Neuronal stem cell (in vitro differentiated cells): ENCODE measurements at regions not wholly inside any gene's neighbourhood (a gene's known extent, or its start where the extent isn't known, plus 50 kb on each side); places are given as distances from the start of the nearest gene placed in this dataset.

Experiments
- DNase-seq: peaks from one replicate; pipeline ENCODE4 v3.0.0-alpha.2; 2013; ENCODE audit warnings: low spot score
- H2AFZ ChIP-seq: one replicate; pipeline ENCODE4 v1.6.1; 2013; ENCODE audit warnings: mild to moderate bottlenecking, low read length, inconsistent platforms
- H2AK5ac ChIP-seq: 2 replicates; pipeline ENCODE4 v1.6.1; 2013; ENCODE audit warnings: low read depth, mild to moderate bottlenecking, inconsistent platforms, low read length, moderate library complexity, mixed read lengths
- H2BK120ac ChIP-seq: 2 replicates; pipeline ENCODE4 v1.6.1; 2013; ENCODE audit warnings: low read depth, mild to moderate bottlenecking, inconsistent platforms, low read length, moderate library complexity, mixed read lengths
- H2BK12ac ChIP-seq: one replicate; pipeline ENCODE4 v1.6.1; 2013; ENCODE audit warnings: low read length, inconsistent platforms
- H2BK15ac ChIP-seq: 2 replicates; pipeline ENCODE4 v1.6.1; 2013; ENCODE audit warnings: mild to moderate bottlenecking, low read length, inconsistent platforms, mixed read lengths
- H2BK5ac ChIP-seq: one replicate; pipeline ENCODE4 v1.6.1; 2013; ENCODE audit warnings: inconsistent platforms, mild to moderate bottlenecking, low read length, moderate library complexity
- H3K14ac ChIP-seq: one replicate; pipeline ENCODE4 v1.6.1; 2013; ENCODE audit warnings: low read length, inconsistent platforms
- H3K18ac ChIP-seq: 2 replicates; pipeline ENCODE4 v1.6.1; 2013; ENCODE audit warnings: low read length, inconsistent platforms
- H3K23ac ChIP-seq: 2 replicates; pipeline ENCODE4 v1.6.1; 2013; ENCODE audit warnings: low read depth, mild to moderate bottlenecking, mixed read lengths, low read length, inconsistent platforms; ENCODE audit not compliant: poor library complexity
- H3K27ac ChIP-seq: replicated peaks from 3 replicates; pipeline ENCODE4 v1.5.1; 2013; ENCODE audit warnings: low read length, inconsistent platforms
- H3K27me3 ChIP-seq, 3 experiments: 2 replicates each; pipeline ENCODE4 v1.6.1; 2013; ENCODE audit warnings: low read length in 3 of 3, mild to moderate bottlenecking in 2 of 3, inconsistent platforms in 1 of 3, low read depth in 1 of 3, mixed read lengths in 1 of 3, moderate library complexity in 1 of 3; ENCODE audit not compliant: control insufficient read depth in 3 of 3, insufficient read depth in 3 of 3
- H3K36me3 ChIP-seq, 2 donors: replicated peaks in 1 of 2; 2 replicates each; pipeline ENCODE4 v1.6.1; 2013; ENCODE audit warnings: low read length in 2 of 2; ENCODE audit not compliant: control insufficient read depth in 2 of 2, insufficient read depth in 2 of 2
- H3K4ac ChIP-seq: 2 replicates; pipeline ENCODE4 v1.6.1; 2013; ENCODE audit warnings: inconsistent platforms, mild to moderate bottlenecking, low read length, moderate library complexity
- H3K4me1 ChIP-seq, 2 donors: 1 replicate in 1 of 2; 2 replicates in 1 of 2; pipeline ENCODE4 v1.6.1; 2013; ENCODE audit warnings: low read length in 2 of 2, low read depth in 1 of 2; ENCODE audit not compliant: control insufficient read depth in 2 of 2, insufficient read depth in 1 of 2
- H3K4me2 ChIP-seq: one replicate; pipeline ENCODE4 v1.6.1; 2013; ENCODE audit warnings: mild to moderate bottlenecking, low read length, inconsistent platforms; ENCODE audit not compliant: insufficient read depth, poor library complexity, severe bottlenecking
- H3K4me3 ChIP-seq, 2 donors: 2 replicates each; pipeline ENCODE4 v1.5.1; 2013; ENCODE audit warnings: low read length in 2 of 2, mild to moderate bottlenecking in 2 of 2, inconsistent platforms in 1 of 2, moderate library complexity in 1 of 2
- H3K79me1 ChIP-seq: one replicate; pipeline ENCODE4 v1.6.1; 2013; ENCODE audit warnings: low read depth, mild to moderate bottlenecking, inconsistent platforms, low read length, moderate library complexity
- H3K9ac ChIP-seq: one replicate; pipeline ENCODE4 v1.6.1; 2013; ENCODE audit warnings: mild to moderate bottlenecking, low read depth, low read length, inconsistent platforms; ENCODE audit not compliant: poor library complexity
- H3K9me3 ChIP-seq, 2 donors: replicated peaks in 1 of 2; 2 replicates each; pipeline versions ENCODE3 to v1.6.1; 2013; ENCODE audit warnings: low read length in 2 of 2, mild to moderate bottlenecking in 2 of 2, inconsistent platforms in 1 of 2, low read depth in 1 of 2, mixed read lengths in 1 of 2, moderate library complexity in 1 of 2; ENCODE audit not compliant: control insufficient read depth in 2 of 2, insufficient read depth in 1 of 2
- H4K8ac ChIP-seq: one replicate; pipeline ENCODE4 v1.6.1; 2013; ENCODE audit warnings: low read depth, mild to moderate bottlenecking, inconsistent platforms, low read length, moderate library complexity
- H4K91ac ChIP-seq: one replicate; pipeline ENCODE4 v1.6.1; 2013; ENCODE audit warnings: low read length, low read depth, mild to moderate bottlenecking, inconsistent platforms; ENCODE audit not compliant: poor library complexity
- WGBS, 2 donors: extraction: QIAGEN DNeasy Blood & Tissue Kit; methylation state at CpG; one replicate each; pipeline ENCODE4 v1.1.7; 2013; ENCODE audit warnings: missing lambda C conversion rate in 2 of 2, mixed read lengths in 1 of 2; ENCODE audit not compliant: insufficient read length in 2 of 2, insufficient replicate concordance in 1 of 2; ENCODE audit errors: extremely low coverage in 2 of 2; 5-methylcytosine and 5-hydroxymethylcytosine counted together

DNA sequence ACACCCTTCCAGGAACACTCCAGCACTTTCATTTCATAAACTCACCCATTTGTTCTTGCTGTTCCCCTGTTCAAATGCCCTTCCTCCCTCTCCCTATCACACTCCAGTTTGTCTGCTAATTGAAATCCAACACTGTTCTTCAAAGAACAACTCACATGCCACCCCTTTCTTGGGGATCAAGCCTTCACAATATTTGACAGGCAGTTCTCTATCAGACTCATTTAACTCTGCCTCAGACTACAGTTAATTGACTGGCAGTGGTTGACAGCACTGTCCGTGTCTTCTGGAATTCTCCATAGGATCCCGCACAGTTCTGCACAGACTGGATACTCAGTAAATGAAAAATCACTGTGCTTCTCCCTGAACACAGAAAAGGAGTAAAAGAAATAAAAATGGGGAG, 87.8 kb downstream of the PMP22 start:
- no peaks in the 10 kb centered on the region for H3K36me3 ChIP-seq
- H4K91ac ChIP-seq: no peak overlapping the region
- no peak overlapping the region for H2BK120ac ChIP-seq
- no peak overlapping the region for H3K4me2 ChIP-seq
- no peaks in the 10 kb centered on the region for H3K9me3 ChIP-seq
- H2AK5ac ChIP-seq: no peak overlapping the region
- peaks cover 0 to 5% of the 10 kb centered on the region in 2 donors for H3K4me1 ChIP-seq
- no peak overlapping the region for H3K9ac ChIP-seq
- no peak overlapping the region for H2BK5ac ChIP-seq
- WGBS, 2 donors: no CpG with 5 or more reads among the region's 2 CpGs
- no peak overlapping the region for H4K8ac ChIP-seq
- H3K27ac ChIP-seq: no peak overlapping the region
- H2BK15ac ChIP-seq: no peak overlapping the region
- DNase-seq: no peak
- no peak overlapping the region for H3K14ac ChIP-seq
- H3K4me3 ChIP-seq: no peak overlapping the region
- H3K18ac ChIP-seq: no peak overlapping the region
- H3K79me1 ChIP-seq: no peaks in the 10 kb centered on the region
- no peak overlapping the region for H3K4ac ChIP-seq
- H2BK12ac ChIP-seq: no peak overlapping the region
- no peaks in the 10 kb centered on the region for H3K27me3 ChIP-seq
- H3K23ac ChIP-seq: no peak overlapping the region
- H2AFZ ChIP-seq: no peak overlapping the region

DNA sequence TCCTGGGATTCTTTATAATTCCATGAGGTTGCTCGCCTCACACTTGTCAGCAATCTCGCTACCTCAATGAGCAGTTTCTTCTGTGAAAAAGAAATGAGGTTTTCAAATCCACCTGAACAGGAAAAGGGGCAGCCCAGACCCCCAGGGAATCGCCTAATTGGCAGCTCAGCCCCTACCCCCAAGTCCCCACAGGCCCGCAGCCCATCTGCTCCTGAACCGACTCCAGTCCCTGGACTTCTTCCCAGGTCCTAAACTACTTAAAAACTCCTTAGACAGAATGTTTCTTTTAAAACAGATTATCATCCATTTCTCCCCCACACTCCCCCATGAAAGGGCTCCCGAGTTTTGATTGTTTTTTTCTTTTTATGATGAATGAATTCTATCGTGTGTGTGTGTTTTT, 89.8 kb downstream of the PMP22 start:
- no peak overlapping the region for H2AK5ac ChIP-seq
- H3K27me3 ChIP-seq: no peaks in the 10 kb centered on the region
- H3K4me1 ChIP-seq: peaks cover 0 to 5% of the 10 kb centered on the region in 2 donors
- no peak overlapping the region for H3K9ac ChIP-seq
- no peak overlapping the region for H2AFZ ChIP-seq
- no peak overlapping the region for H3K18ac ChIP-seq
- no peak overlapping the region for H2BK12ac ChIP-seq
- no peak overlapping the region for H2BK120ac ChIP-seq
- no peak overlapping the region for H2BK15ac ChIP-seq
- no peaks in the 10 kb centered on the region for H3K79me1 ChIP-seq
- no peak overlapping the region for H2BK5ac ChIP-seq
- no peak overlapping the region for H3K27ac ChIP-seq
- 100% methylated on average over 1 of the region's 7 CpGs; no CpG with 5 or more reads in 1 of the 2 donors for WGBS, 2 donors
- H3K36me3 ChIP-seq: no peaks in the 10 kb centered on the region
- no peak overlapping the region for H3K23ac ChIP-seq
- no peak overlapping the region for H4K8ac ChIP-seq
- H3K4me3 ChIP-seq: no peak overlapping the region
- H3K14ac ChIP-seq: no peak overlapping the region
- H3K9me3 ChIP-seq: no peaks in the 10 kb centered on the region
- H3K4ac ChIP-seq: no peak overlapping the region
- no peak overlapping the region for H4K91ac ChIP-seq
- H3K4me2 ChIP-seq: no peak overlapping the region
- no peak for DNase-seq

DNA sequence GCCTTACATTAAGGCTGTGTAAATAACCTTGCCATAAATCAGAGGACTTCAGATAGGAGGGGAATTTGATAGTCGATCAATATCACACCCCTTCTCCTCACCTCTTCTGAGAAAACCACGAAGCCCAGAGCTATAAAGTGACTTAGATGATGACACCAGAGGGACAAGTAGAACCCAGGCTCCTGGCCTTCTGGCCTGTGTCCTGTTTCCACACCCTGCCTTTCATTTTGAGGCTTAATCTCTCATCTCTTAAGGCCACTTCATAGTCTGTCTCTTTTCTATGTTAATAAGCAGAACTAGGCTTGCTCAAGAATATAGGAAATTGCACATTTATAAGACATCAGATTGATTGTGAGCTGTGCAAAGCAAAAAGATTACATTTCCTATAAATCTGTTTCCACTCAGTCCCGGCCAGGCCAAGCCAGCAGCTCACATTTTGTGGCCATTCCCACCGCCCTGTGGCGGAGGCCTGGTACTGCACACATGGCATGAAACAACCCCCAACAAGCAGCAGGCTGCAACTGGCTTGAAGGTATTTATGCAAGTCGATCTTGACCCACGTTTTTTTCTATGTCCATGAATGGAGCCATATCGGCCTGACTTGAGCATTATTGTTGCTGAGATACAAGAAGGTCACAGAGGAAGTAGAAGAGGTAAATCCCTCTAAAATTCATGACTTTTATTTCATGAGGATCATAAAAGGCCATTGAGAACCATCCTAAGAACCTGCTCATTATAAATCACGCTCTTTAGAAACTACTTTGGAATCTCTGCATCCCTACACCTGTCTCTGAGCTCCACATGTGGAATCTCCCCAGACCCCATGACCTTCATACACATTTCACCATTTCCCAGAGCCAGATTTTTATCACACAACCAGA, 93.7 kb downstream of the PMP22 start:
- Histone ChIP-seq H2BK15ac (no peak overlapping the region), H3K36me3 (no peaks in the 10 kb centered on the region), H2BK12ac (no peak overlapping the region), H3K4ac (no peak overlapping the region), H3K18ac (no peak overlapping the region), H4K91ac (no peak overlapping the region), H2AFZ (peak overlapping the region; percentile 81), H3K4me3 (no peak overlapping the region), H2BK5ac (no peak overlapping the region), H3K4me1 (no peaks in the 10 kb centered on the region), H3K23ac (no peak overlapping the region), H2BK120ac (no peak overlapping the region), H3K27ac (no peak overlapping the region), H3K4me2 (no peak overlapping the region), H2AK5ac (no peak overlapping the region), H3K79me1 (no peaks in the 10 kb centered on the region), H3K9me3 (no peaks in the 10 kb centered on the region), H4K8ac (no peak overlapping the region), H3K14ac (no peak overlapping the region), H3K9ac (no peak overlapping the region), H3K27me3 (no peaks in the 10 kb centered on the region)
- peak; percentile 54 for DNase-seq
- WGBS, 2 donors: no CpG with 5 or more reads among the region's 9 CpGs

DNA sequence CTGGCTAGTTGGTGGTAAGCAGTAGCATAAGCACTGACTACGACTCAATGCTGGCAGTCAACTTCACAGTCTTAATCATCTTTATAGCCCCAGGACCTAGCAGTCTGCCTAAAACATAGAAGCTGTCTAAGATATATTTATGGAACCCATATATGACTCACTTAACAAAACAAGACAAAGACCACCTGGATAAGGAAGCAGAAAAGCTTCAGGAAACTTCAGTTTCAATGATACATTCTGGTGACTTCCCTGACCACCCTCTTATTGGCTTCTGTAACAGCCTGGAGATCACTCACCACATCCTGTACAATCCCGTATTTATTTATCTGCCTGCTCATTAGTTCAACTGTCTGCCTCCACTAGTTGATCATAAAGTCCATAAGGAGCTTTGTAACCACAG, 95.5 kb downstream of the PMP22 start:
- Histone ChIP-seq H2AFZ (no peak overlapping the region), H2BK120ac (no peak overlapping the region), H3K79me1 (no peaks in the 10 kb centered on the region), H3K9ac (no peak overlapping the region), H2BK15ac (no peak overlapping the region), H4K91ac (no peak overlapping the region), H3K9me3 (no peaks in the 10 kb centered on the region), H4K8ac (no peak overlapping the region), H2BK5ac (no peak overlapping the region), H3K4me1 (no peaks in the 10 kb centered on the region), H3K36me3 (no peaks in the 10 kb centered on the region), H2AK5ac (no peak overlapping the region), H3K23ac (no peak overlapping the region), H3K4me3 (no peak overlapping the region), H3K18ac (no peak overlapping the region), H2BK12ac (no peak overlapping the region), H3K4ac (no peak overlapping the region), H3K27ac (no peak overlapping the region), H3K4me2 (no peak overlapping the region), H3K14ac (no peak overlapping the region), H3K27me3 (no peaks in the 10 kb centered on the region)
- no CpG with 5 or more reads among the region's 2 CpGs for WGBS, 2 donors
- DNase-seq: no peak
